ENCODE measurements at regions not wholly inside any gene's neighbourhood (a gene's known extent, or its start where the extent isn't known, plus 50 kb on each side); places are given as distances from the start of the nearest gene placed in this dataset.
"Not testable (repeated sequence)": the region's sequence is repeated elsewhere in the genome, so short reads cannot be mapped to it uniquely, and the experiment has no call there.

DNA sequence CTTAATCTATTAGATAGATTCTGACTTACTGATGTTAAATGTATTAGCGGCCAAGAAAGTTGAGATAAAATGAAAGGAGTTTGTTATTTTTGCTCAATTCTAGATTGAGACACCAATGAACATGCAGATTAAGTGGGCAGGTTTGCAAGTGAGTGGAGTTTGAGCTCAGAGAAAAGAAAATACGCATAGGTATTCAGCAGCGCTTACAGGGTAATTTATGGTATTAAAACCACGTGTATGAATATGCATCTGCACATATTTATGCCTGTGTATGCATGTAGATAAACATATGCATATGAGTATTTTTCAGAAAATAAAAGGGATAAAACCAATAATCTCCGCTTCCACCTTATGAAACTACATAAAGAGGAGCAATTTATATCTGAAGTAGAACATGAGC, 1450.1 kb downstream of the RPIA start:
- not testable (repeated sequence) for TF ChIP-seq CTCF (optimal IDR thresholded peaks at IDR 0.05 in 1 of 3, IDR thresholded peaks at IDR 0.05 in 1 of 3, conservative IDR thresholded peaks at IDR 0.05 in 1 of 3; ENCODE audit: extremely low read depth in 1 of 3, insufficient read depth in 2 of 3, low read length in 3 of 3); EZH2 (IDR thresholded peaks at IDR 0.05; ENCODE audit: low read length)

Data from keratinocyte (primary cell).